Activated B cell treated with CpG ODN at 0.5 μM for 24 hours (primary cell): ENCODE measurements at regions not wholly inside any gene's neighbourhood (a gene's known extent, or its start where the extent isn't known, plus 50 kb on each side); places are given as distances from the start of the nearest gene placed in this dataset.

Experiments
- ATAC-seq: fragments of 200-7000 bp; cut with Tn5 transposase; one replicate; pipeline ENCODE4 v1.10.0; 2021; ENCODE audit warnings: low read depth, mild to moderate bottlenecking, moderate library complexity
- CTCF ChIA-PET: fragments of 350-600 bp; sonication (Branson Sonifier 250); formaldehyde crosslinking; loops from one replicate; lab custom pipeline; 2021; ENCODE audit warnings: antibody characterized with exemption; lab: Charles Lee
- POLR2A ChIA-PET: fragments of 350-600 bp; sonication (Branson Sonifier 250); formaldehyde crosslinking; loops from one replicate; lab custom pipeline; 2021; ENCODE audit warnings: antibody characterized with exemption; lab: Charles Lee
- DNase-seq: peaks from one replicate; pipeline ENCODE4 v3.0.0; 2022
- H3K27ac Mint-ChIP-seq: one replicate; pipeline ENCODE4 v1.8.0; 2020; ENCODE audit warnings: mixed read lengths
- H3K27me3 Mint-ChIP-seq: one replicate; pipeline ENCODE4 v1.8.0; 2021; ENCODE audit warnings: mixed read lengths
- H3K36me3 Mint-ChIP-seq: one replicate; pipeline ENCODE4 v1.8.0; 2021; ENCODE audit warnings: low read depth, mixed read lengths
- H3K4me1 Mint-ChIP-seq: one replicate; pipeline ENCODE4 v1.8.0; 2021; ENCODE audit warnings: mixed read lengths
- H3K4me3 Mint-ChIP-seq: one replicate; pipeline ENCODE4 v1.8.0; 2020; ENCODE audit warnings: mild to moderate bottlenecking, mixed read lengths
- H3K9me3 Mint-ChIP-seq: one replicate; pipeline ENCODE4 v1.8.0; 2020; ENCODE audit warnings: mixed read lengths
- CTCF ChIP-seq: fragments of 200-600 bp; IDR thresholded peaks from one replicate; pipeline ENCODE4 v1.8.0; 2022; ENCODE audit warnings: antibody characterized with exemption, mild to moderate bottlenecking
- intact Hi-C: fragments of 100-400 bp; cut with micrococcal nuclease; formaldehyde crosslinking; loops from one replicate; pipeline ENCODE4 v1.15.1; 2024

- ATAC-seq: no peak
- Mint-ChIP-seq H3K9me3 (no peaks in the 10 kb centered on the region), H3K36me3 (no peaks in the 10 kb centered on the region), H3K27ac (no peak overlapping the region), H3K4me3 (no peak overlapping the region), H3K4me1 (no peaks in the 10 kb centered on the region), H3K27me3 (no peaks in the 10 kb centered on the region)
- ChIA-PET POLR2A (no interaction called here), CTCF (no interaction called here)
- TF ChIP-seq CTCF: no peak
- intact Hi-C loops: no loop called here
- DNase-seq: no peak
Measured at GRCh38 chr5:8436924-8437323, 568.0 kb downstream of the MTRR start.

DNA sequence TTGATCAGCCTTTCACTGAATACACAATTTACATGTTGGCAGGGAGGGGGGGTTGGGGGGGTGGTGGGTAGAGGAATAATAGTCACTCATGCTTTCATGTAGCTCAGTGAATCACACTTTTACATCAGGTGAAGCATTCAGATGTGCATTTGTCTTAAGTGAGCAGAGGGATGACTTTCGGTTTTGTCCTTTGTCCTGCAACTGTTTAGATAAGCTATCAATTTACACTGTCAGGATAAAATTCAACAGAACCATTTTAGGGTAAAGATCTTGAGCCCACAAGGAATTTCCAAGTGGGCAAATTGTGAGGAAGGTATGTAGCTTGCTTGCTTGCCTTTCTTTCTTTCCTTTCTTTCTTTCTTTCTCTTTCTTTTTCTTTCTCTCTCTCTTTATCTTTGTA, 576.2 kb downstream of the MTRR start:
- Mint-ChIP-seq H3K4me1 (no peaks in the 10 kb centered on the region), H3K27ac (no peak overlapping the region), H3K36me3 (no peaks in the 10 kb centered on the region), H3K4me3 (no peak overlapping the region), H3K9me3 (no peaks in the 10 kb centered on the region), H3K27me3 (no peaks in the 10 kb centered on the region)
- TF ChIP-seq CTCF: no peak
- ATAC-seq (no peak), DNase-seq (no peak)
- POLR2A ChIA-PET: no interaction called here
- CTCF ChIA-PET: no interaction called here
- intact Hi-C loops: no loop called here

- H3K4me3 Mint-ChIP-seq: no peak overlapping the region
- ATAC-seq: no peak
- no peaks in the 10 kb centered on the region for H3K9me3 Mint-ChIP-seq
- no peaks in the 10 kb centered on the region for H3K4me1 Mint-ChIP-seq
- no peak for DNase-seq
- intact Hi-C loops: no loop called here
- POLR2A ChIA-PET: no interaction called here
- no peak overlapping the region for H3K27ac Mint-ChIP-seq
- no peak for TF ChIP-seq CTCF
- no peaks in the 10 kb centered on the region for H3K27me3 Mint-ChIP-seq
- no peaks in the 10 kb centered on the region for H3K36me3 Mint-ChIP-seq
- CTCF ChIA-PET: no interaction called here
Measured at GRCh38 chr5:8446179-8446578, 577.2 kb downstream of the MTRR start.

- ChIA-PET CTCF (no interaction called here), POLR2A (no interaction called here)
- DNase-seq (no peak), ATAC-seq (no peak)
- Mint-ChIP-seq H3K27me3 (no peaks in the 10 kb centered on the region), H3K9me3 (no peaks in the 10 kb centered on the region), H3K36me3 (peaks cover 4% of the 10 kb centered on the region), H3K4me1 (peaks cover 25% of the 10 kb centered on the region), H3K27ac (peak overlapping the region; percentile 70), H3K4me3 (peak overlapping the region; percentile 81)
- TF ChIP-seq CTCF: no peak
- intact Hi-C loops: loop anchor here (5.0 kb wide), 1 partner anchor 590 kb away; the partner anchor contains the start of genes FASTKD3 and MTRR
Measured at GRCh38 chr5:8456846-8457186, 587.9 kb downstream of the MTRR start.

- peaks cover 7% of the 10 kb centered on the region for H3K36me3 Mint-ChIP-seq
- peaks cover 25% of the 10 kb centered on the region for H3K4me1 Mint-ChIP-seq
Measured at GRCh38 chr5:8457187-8458037, 588.5 kb downstream of the MTRR start.

More at GRCh38 chr5:8457187-8458037, 588.5 kb downstream of the MTRR start:
- ChIA-PET CTCF (no interaction called here), POLR2A (no interaction called here)
- ATAC-seq (peak; percentile 96), DNase-seq (peak; percentile 76)
- peak overlapping the region; percentile 81 for H3K4me3 Mint-ChIP-seq
- peak overlapping the region; percentile 70 for H3K27ac Mint-ChIP-seq
- intact Hi-C loops: loop anchor here (5.0 kb wide), 1 partner anchor 590 kb away; the partner anchor contains the start of genes FASTKD3 and MTRR
- H3K27me3 Mint-ChIP-seq: no peaks in the 10 kb centered on the region
- no peaks in the 10 kb centered on the region for H3K9me3 Mint-ChIP-seq
- no peak for TF ChIP-seq CTCF
